Activated CD4-positive, alpha-beta T cell treated with anti-CD3 and anti-CD28 coated beads, Interleukin-2, amount 50 U/mL, for 48 hours (primary cell): ENCODE measurements at regions not wholly inside any gene's neighbourhood (a gene's known extent, or its start where the extent isn't known, plus 50 kb on each side); places are given as distances from the start of the nearest gene placed in this dataset.
"Not testable (repeated sequence)": the region's sequence is repeated elsewhere in the genome, so short reads cannot be mapped to it uniquely, and the experiment has no call there.

ENCODE experiments used
- DNase-seq, 2 experiments: peaks; one replicate each; pipeline ENCODE4 v3.0.0-alpha.2; 2020

GRCh38 chr15:21774760-21775159, 102.8 kb downstream of the POTEB start:
- DNase-seq: not testable (repeated sequence)

- DNase-seq: not testable (repeated sequence)
These were observed 111.0 kb downstream of the POTEB start for GRCh38 chr15:21766524-21766923.

- not testable (repeated sequence) for DNase-seq
These were observed 113.8 kb downstream of the POTEB start for GRCh38 chr15:21763756-21764155.

GRCh38 chr15:21760250-21761023, 117.1 kb downstream of the POTEB start:
- peak; percentile 2 to 4 for DNase-seq

GRCh38 chr15:21759401-21760165, 118.0 kb downstream of the POTEB start:
- DNase-seq: peak in 1 of 2 experiments; percentile 3

- not testable (repeated sequence) for DNase-seq
These were observed 123.7 kb downstream of the POTEB start for GRCh38 chr15:21753838-21754237.

- DNase-seq: peak; percentile 15 to 29
These were observed 125.2 kb downstream of the POTEB start for GRCh38 chr15:21752124-21752957.

GRCh38 chr15:21749173-21749572, 128.4 kb downstream of the POTEB start:
- DNase-seq: not testable (repeated sequence)

- not testable (repeated sequence) for DNase-seq
These were observed 133.2 kb downstream of the POTEB start for GRCh38 chr15:21744245-21744915.

GRCh38 chr15:21742067-21742466, 135.5 kb downstream of the POTEB start:
- not testable (repeated sequence) for DNase-seq

- not testable (repeated sequence) for DNase-seq
These were observed 139.5 kb downstream of the POTEB start for GRCh38 chr15:21738003-21738402.

GRCh38 chr15:21736443-21736842, 141.1 kb downstream of the POTEB start:
- DNase-seq: not testable (repeated sequence)

- not testable (repeated sequence) for DNase-seq
These were observed 141.7 kb downstream of the POTEB start for GRCh38 chr15:21735837-21736236.

- not testable (repeated sequence) for DNase-seq
These were observed 142.2 kb downstream of the POTEB start for GRCh38 chr15:21735368-21735767.

- not testable (repeated sequence) for DNase-seq
These were observed 146.0 kb downstream of the POTEB start for GRCh38 chr15:21731496-21731895.

- DNase-seq: not testable (repeated sequence)
These were observed 146.8 kb downstream of the POTEB start for GRCh38 chr15:21730427-21731405.

- not testable (repeated sequence) for DNase-seq
These were observed 152.5 kb downstream of the POTEB start for GRCh38 chr15:21724988-21725387.

GRCh38 chr15:21721115-21721514, 156.4 kb downstream of the POTEB start:
- DNase-seq: not testable (repeated sequence)

GRCh38 chr15:21718779-21719178, 158.8 kb downstream of the POTEB start:
- not testable (repeated sequence) for DNase-seq

- DNase-seq: not testable (repeated sequence)
These were observed 159.4 kb downstream of the POTEB start for GRCh38 chr15:21718108-21718507.

GRCh38 chr15:21717661-21718060, 159.9 kb downstream of the POTEB start:
- DNase-seq: not testable (repeated sequence)
